HG02973 (cell line): ENCODE measurements at regions not wholly inside any gene's neighbourhood (a gene's known extent, or its start where the extent isn't known, plus 50 kb on each side); places are given as distances from the start of the nearest gene placed in this dataset.
"Not testable (repeated sequence)": the region's sequence is repeated elsewhere in the genome, so short reads cannot be mapped to it uniquely, and the experiment has no call there.

ENCODE experiments used
- ATAC-seq: cut with Tn5 transposase; IDR thresholded peaks from one replicate; pipeline ENCODE4 v1.9.1; 2021; ENCODE audit warnings: moderate library complexity; ENCODE audit not compliant: unreplicated experiment

- ATAC-seq: no peak
Measured at GRCh38 chr10:10665750-10666149, 351.9 kb upstream of the CELF2 start.

GRCh38 chr10:10667466-10667865 is 350.2 kb upstream of the CELF2 start:
- ATAC-seq: no peak

GRCh38 chr10:10676972-10677371 is 340.7 kb upstream of the CELF2 start:
- ATAC-seq: no peak

- ATAC-seq: peak; percentile 63
Measured at GRCh38 chr10:10677479-10677878, 340.2 kb upstream of the CELF2 start.

GRCh38 chr10:10680496-10680895 is 337.2 kb upstream of the CELF2 start:
- ATAC-seq: no peak

- ATAC-seq: no peak
Measured at GRCh38 chr10:10684972-10685371, 332.7 kb upstream of the CELF2 start.

GRCh38 chr10:10685566-10685965 is 332.1 kb upstream of the CELF2 start:
- no peak for ATAC-seq

GRCh38 chr10:10687751-10688150 is 329.9 kb upstream of the CELF2 start:
- no peak for ATAC-seq

- ATAC-seq: no peak
Measured at GRCh38 chr10:10699427-10699826, 318.2 kb upstream of the CELF2 start.

GRCh38 chr10:10701084-10701611 is 316.5 kb upstream of the CELF2 start:
- no peak for ATAC-seq

GRCh38 chr10:10702211-10702610 is 315.5 kb upstream of the CELF2 start:
- no peak for ATAC-seq

- ATAC-seq: no peak
Measured at GRCh38 chr10:10703382-10703781, 314.3 kb upstream of the CELF2 start.

GRCh38 chr10:10712155-10712704 is 305.4 kb upstream of the CELF2 start:
- ATAC-seq: no peak

- no peak for ATAC-seq
Measured at GRCh38 chr10:10714327-10714726, 303.3 kb upstream of the CELF2 start.

GRCh38 chr10:10716972-10717371 is 300.7 kb upstream of the CELF2 start:
- ATAC-seq: no peak

- ATAC-seq: no peak
Measured at GRCh38 chr10:10722422-10722821, 295.2 kb upstream of the CELF2 start.

GRCh38 chr10:10725196-10725595 is 292.5 kb upstream of the CELF2 start:
- no peak for ATAC-seq

GRCh38 chr10:10726101-10726500 is 291.6 kb upstream of the CELF2 start:
- ATAC-seq: no peak

- ATAC-seq: not testable (repeated sequence)
Measured at GRCh38 chr10:10727411-10727810, 290.3 kb upstream of the CELF2 start.

- no peak for ATAC-seq
Measured at GRCh38 chr10:10727812-10728211, 289.9 kb upstream of the CELF2 start.

- ATAC-seq: no peak
Measured at GRCh38 chr10:10730471-10731043, 287.1 kb upstream of the CELF2 start.

- no peak for ATAC-seq
Measured at GRCh38 chr10:10731366-10731765, 286.3 kb upstream of the CELF2 start.
